HEK293 (cell line): ENCODE measurements at regions not wholly inside any gene's neighbourhood (a gene's known extent, or its start where the extent isn't known, plus 50 kb on each side); places are given as distances from the start of the nearest gene placed in this dataset.
A peak's percentile ranks its signal among the peaks of the same experiment; 100 is the strongest.

Experiments used
- CTCF ChIA-PET: fragments of 350-600 bp; formaldehyde crosslinking; extraction: SDS; loops from one replicate; lab custom pipeline; 2021; ENCODE audit warnings: antibody characterized with exemption; lab: Yijun Ruan, JAX
- POLR2A ChIA-PET: fragments of 300-600 bp; formaldehyde crosslinking; extraction: SDS; loops from one replicate; lab custom pipeline; 2020; ENCODE audit warnings: antibody characterized with exemption, inconsistent platforms; lab: Yijun Ruan, JAX
- H3K27ac ChIP-seq: fragments of 200-500 bp; sonication (Bioruptor generic); 2 replicates; pipeline ENCODE4 v1.5.1; 2014; ENCODE audit warnings: low read depth, low read length, control low read depth, inconsistent platforms; ENCODE audit errors: extremely low read depth
- H3K36me3 ChIP-seq, 2 experiments: fragments of 200-500 bp in 1 of 2; sonication (Bioruptor generic) in 1 of 2; 1 replicate in 1 of 2; 2 replicates in 1 of 2; pipeline ENCODE4 v1.5.1; 2014 to 2017; ENCODE audit warnings: inconsistent platforms in 2 of 2, low read length in 2 of 2; ENCODE audit not compliant: control insufficient read depth in 2 of 2, insufficient read depth in 1 of 2
- H3K4me1 ChIP-seq: fragments of 200-500 bp; sonication (Bioruptor generic); 2 replicates; pipeline ENCODE4 v1.5.1; 2014; ENCODE audit warnings: mild to moderate bottlenecking, low read length, inconsistent platforms; ENCODE audit not compliant: control insufficient read depth, insufficient read depth
- H3K4me3 ChIP-seq: 2 replicates; pipeline ENCODE4 v1.5.1; 2011; ENCODE audit warnings: low read depth, mild to moderate bottlenecking, control low read depth, low read length, moderate library complexity
- H3K9me3 ChIP-seq: fragments of 200-500 bp; sonication (Bioruptor generic); 2 replicates; pipeline ENCODE4 v1.5.1; 2014; ENCODE audit warnings: low read depth, low read length, inconsistent platforms; ENCODE audit not compliant: control insufficient read depth, insufficient read depth
- KLF8 ChIP-seq: fragments of 450-650 bp; formaldehyde crosslinking; IDR thresholded peaks from 2 replicates; pipeline ENCODE4 v1.5.1; 2016; ENCODE audit warnings: missing biosample characterization, missing genetic modification characterization
- REPIN1 ChIP-seq: fragments of 450-650 bp; formaldehyde crosslinking; IDR thresholded peaks from 2 replicates; pipeline ENCODE4 v1.5.1; 2017; ENCODE audit warnings: missing biosample characterization, missing genetic modification characterization, low read depth
- TCF7L2 ChIP-seq: IDR thresholded peaks from 2 replicates; pipeline ENCODE4 v1.6.1; 2011; ENCODE audit warnings: low read depth, mild to moderate bottlenecking, inconsistent platforms, low read length, moderate library complexity, borderline replicate concordance
- YY1 ChIP-seq: fragments of 450-650 bp; formaldehyde crosslinking; IDR thresholded peaks from 2 replicates; pipeline ENCODE4 v1.5.1; 2018; ENCODE audit warnings: missing biosample characterization, missing genetic modification characterization
- YY2 ChIP-seq: fragments of 450-650 bp; formaldehyde crosslinking; IDR thresholded peaks from 2 replicates; pipeline ENCODE4 v1.5.1; 2016; ENCODE audit warnings: missing biosample characterization, missing genetic modification characterization
- ZBTB17 ChIP-seq: fragments of 450-650 bp; formaldehyde crosslinking; IDR thresholded peaks from 2 replicates; pipeline ENCODE4 v1.5.1; 2016; ENCODE audit warnings: missing biosample characterization, missing genetic modification characterization
- ZBTB7A ChIP-seq: fragments of 450-650 bp; formaldehyde crosslinking; IDR thresholded peaks from 2 replicates; pipeline ENCODE4 v1.5.1; 2016; ENCODE audit warnings: low read depth, missing biosample characterization, missing genetic modification characterization
- ZFP3 ChIP-seq: fragments of 450-650 bp; formaldehyde crosslinking; IDR thresholded peaks from 2 replicates; pipeline ENCODE4 v1.5.1; 2016; ENCODE audit warnings: low read depth, missing biosample characterization, missing genetic modification characterization
- ZNF221 ChIP-seq: fragments of 450-650 bp; formaldehyde crosslinking; IDR thresholded peaks from 2 replicates; pipeline ENCODE4 v1.5.1; 2017; ENCODE audit warnings: missing biosample characterization, missing genetic modification characterization, borderline replicate concordance
- ZNF266 ChIP-seq: fragments of 450-650 bp; formaldehyde crosslinking; IDR thresholded peaks from 2 replicates; pipeline ENCODE4 v1.5.1; 2016; ENCODE audit warnings: missing biosample characterization, missing genetic modification characterization, low read depth
- ZNF354C ChIP-seq: fragments of 450-650 bp; formaldehyde crosslinking; IDR thresholded peaks from 2 replicates; pipeline ENCODE4 v1.5.1; 2016; ENCODE audit warnings: missing biosample characterization, missing genetic modification characterization, low read depth, borderline replicate concordance
- ZNF37A ChIP-seq: fragments of 450-650 bp; IDR thresholded peaks from 2 replicates; pipeline ENCODE4 v1.5.1; 2018; ENCODE audit warnings: missing biosample characterization, missing genetic modification characterization
- ZNF510 ChIP-seq: fragments of 450-650 bp; formaldehyde crosslinking; IDR thresholded peaks from 2 replicates; pipeline ENCODE4 v1.5.1; 2018; ENCODE audit warnings: mild to moderate bottlenecking, missing genetic modification characterization, missing biosample characterization; ENCODE audit not compliant: insufficient replicate concordance
- ZNF610 ChIP-seq: fragments of 450-650 bp; formaldehyde crosslinking; IDR thresholded peaks from 2 replicates; pipeline ENCODE4 v1.5.1; 2016; ENCODE audit warnings: missing biosample characterization, missing genetic modification characterization, borderline replicate concordance
- ZNF624 ChIP-seq: fragments of 450-650 bp; formaldehyde crosslinking; IDR thresholded peaks from 2 replicates; pipeline ENCODE4 v1.5.1; 2017; ENCODE audit warnings: missing biosample characterization, missing genetic modification characterization
- ZNF792 ChIP-seq: fragments of 450-650 bp; formaldehyde crosslinking; IDR thresholded peaks from 2 replicates; pipeline ENCODE4 v1.5.1; 2016; ENCODE audit warnings: missing biosample characterization, missing genetic modification characterization
- ZSCAN23 ChIP-seq: fragments of 450-650 bp; formaldehyde crosslinking; IDR thresholded peaks from 2 replicates; pipeline ENCODE4 v1.5.1; 2016; ENCODE audit warnings: missing biosample characterization, missing genetic modification characterization
- ZSCAN30 ChIP-seq: fragments of 450-650 bp; IDR thresholded peaks from 2 replicates; pipeline ENCODE4 v1.5.1; 2018; ENCODE audit warnings: missing biosample characterization, mild to moderate bottlenecking, missing genetic modification characterization, moderate library complexity
- TF ChIP-seq, protein P1 (sequence below): fragments of 450-650 bp; formaldehyde crosslinking; IDR thresholded peaks from 2 replicates; pipeline ENCODE4 v1.5.1; 2016; ENCODE audit warnings: missing biosample characterization, missing genetic modification characterization, low read depth
- TF ChIP-seq, protein P2 (sequence below): fragments of 450-650 bp; formaldehyde crosslinking; IDR thresholded peaks from 2 replicates; pipeline ENCODE4 v1.5.1; 2016; ENCODE audit warnings: missing biosample characterization, missing genetic modification characterization
- TF ChIP-seq, protein P3 (sequence below): fragments of 450-650 bp; formaldehyde crosslinking; IDR thresholded peaks from 2 replicates; pipeline ENCODE4 v1.5.1; 2017; ENCODE audit warnings: missing biosample characterization, missing genetic modification characterization

GRCh38 chr1:80457409-80457808, 1343.3 kb upstream of the ADGRL2 start:
- H3K4me3 ChIP-seq = no peak overlapping the region
- TF ChIP-seq YY2 = no peak
- TF ChIP-seq ZNF624 (tag by site-specific recombination) = no peak
- TF ChIP-seq, protein P1, sequence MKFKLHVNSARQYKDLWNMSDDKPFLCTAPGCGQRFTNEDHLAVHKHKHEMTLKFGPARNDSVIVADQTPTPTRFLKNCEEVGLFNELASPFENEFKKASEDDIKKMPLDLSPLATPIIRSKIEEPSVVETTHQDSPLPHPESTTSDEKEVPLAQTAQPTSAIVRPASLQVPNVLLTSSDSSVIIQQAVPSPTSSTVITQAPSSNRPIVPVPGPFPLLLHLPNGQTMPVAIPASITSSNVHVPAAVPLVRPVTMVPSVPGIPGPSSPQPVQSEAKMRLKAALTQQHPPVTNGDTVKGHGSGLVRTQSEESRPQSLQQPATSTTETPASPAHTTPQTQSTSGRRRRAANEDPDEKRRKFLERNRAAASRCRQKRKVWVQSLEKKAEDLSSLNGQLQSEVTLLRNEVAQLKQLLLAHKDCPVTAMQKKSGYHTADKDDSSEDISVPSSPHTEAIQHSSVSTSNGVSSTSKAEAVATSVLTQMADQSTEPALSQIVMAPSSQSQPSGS = no peak
- no peak for TF ChIP-seq YY1 (tag by site-specific recombination)
- TF ChIP-seq ZBTB17 (tag by site-specific recombination) = no peak
- TF ChIP-seq, protein P2, sequence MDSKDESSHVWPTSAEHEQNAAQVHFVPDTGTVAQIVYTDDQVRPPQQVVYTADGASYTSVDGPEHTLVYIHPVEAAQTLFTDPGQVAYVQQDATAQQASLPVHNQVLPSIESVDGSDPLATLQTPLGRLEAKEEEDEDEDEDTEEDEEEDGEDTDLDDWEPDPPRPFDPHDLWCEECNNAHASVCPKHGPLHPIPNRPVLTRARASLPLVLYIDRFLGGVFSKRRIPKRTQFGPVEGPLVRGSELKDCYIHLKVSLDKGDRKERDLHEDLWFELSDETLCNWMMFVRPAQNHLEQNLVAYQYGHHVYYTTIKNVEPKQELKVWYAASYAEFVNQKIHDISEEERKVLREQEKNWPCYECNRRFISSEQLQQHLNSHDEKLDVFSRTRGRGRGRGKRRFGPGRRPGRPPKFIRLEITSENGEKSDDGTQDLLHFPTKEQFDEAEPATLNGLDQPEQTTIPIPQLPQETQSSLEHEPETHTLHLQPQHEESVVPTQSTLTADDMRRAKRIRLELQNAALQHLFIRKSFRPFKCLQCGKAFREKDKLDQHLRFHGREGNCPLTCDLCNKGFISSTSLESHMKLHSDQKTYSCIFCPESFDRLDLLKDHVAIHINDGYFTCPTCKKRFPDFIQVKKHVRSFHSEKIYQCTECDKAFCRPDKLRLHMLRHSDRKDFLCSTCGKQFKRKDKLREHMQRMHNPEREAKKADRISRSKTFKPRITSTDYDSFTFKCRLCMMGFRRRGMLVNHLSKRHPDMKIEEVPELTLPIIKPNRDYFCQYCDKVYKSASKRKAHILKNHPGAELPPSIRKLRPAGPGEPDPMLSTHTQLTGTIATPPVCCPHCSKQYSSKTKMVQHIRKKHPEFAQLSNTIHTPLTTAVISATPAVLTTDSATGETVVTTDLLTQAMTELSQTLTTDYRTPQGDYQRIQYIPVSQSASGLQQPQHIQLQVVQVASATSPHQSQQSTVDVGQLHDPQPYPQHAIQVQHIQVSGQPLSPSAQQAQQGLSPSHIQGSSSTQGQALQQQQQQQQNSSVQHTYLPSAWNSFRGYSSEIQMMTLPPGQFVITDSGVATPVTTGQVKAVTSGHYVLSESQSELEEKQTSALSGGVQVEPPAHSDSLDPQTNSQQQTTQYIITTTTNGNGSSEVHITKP (tag by site-specific recombination) = no peak
- no peak for TF ChIP-seq ZNF354C (tag by site-specific recombination)
- TF ChIP-seq, protein P3, sequence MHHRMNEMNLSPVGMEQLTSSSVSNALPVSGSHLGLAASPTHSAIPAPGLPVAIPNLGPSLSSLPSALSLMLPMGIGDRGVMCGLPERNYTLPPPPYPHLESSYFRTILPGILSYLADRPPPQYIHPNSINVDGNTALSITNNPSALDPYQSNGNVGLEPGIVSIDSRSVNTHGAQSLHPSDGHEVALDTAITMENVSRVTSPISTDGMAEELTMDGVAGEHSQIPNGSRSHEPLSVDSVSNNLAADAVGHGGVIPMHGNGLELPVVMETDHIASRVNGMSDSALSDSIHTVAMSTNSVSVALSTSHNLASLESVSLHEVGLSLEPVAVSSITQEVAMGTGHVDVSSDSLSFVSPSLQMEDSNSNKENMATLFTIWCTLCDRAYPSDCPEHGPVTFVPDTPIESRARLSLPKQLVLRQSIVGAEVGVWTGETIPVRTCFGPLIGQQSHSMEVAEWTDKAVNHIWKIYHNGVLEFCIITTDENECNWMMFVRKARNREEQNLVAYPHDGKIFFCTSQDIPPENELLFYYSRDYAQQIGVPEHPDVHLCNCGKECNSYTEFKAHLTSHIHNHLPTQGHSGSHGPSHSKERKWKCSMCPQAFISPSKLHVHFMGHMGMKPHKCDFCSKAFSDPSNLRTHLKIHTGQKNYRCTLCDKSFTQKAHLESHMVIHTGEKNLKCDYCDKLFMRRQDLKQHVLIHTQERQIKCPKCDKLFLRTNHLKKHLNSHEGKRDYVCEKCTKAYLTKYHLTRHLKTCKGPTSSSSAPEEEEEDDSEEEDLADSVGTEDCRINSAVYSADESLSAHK (tag by site-specific recombination) = no peak
- no peak for TF ChIP-seq ZNF510 (tag by site-specific recombination)
- TF ChIP-seq ZNF610 = no peak
- no peak for TF ChIP-seq ZNF792 (tag by site-specific recombination)
- no peak for TF ChIP-seq ZFP3
- TF ChIP-seq KLF8 (tag by site-specific recombination) = no peak
- no peak for TF ChIP-seq ZNF266 (tag by site-specific recombination)
- TF ChIP-seq ZSCAN23 (tag by site-specific recombination) = no peak
- TF ChIP-seq REPIN1 (tag by site-specific recombination) = no peak
- no peak for TF ChIP-seq ZBTB7A
- no peak for TF ChIP-seq ZNF37A (tag by site-specific recombination)
- no peak for TF ChIP-seq ZNF221 (tag by site-specific recombination)
- no peak overlapping the region for H3K27ac ChIP-seq
- H3K9me3 ChIP-seq = no peaks in the 10 kb centered on the region
- CTCF ChIA-PET = no interaction called here
- POLR2A ChIA-PET = no interaction called here
- peaks cover 6% of the 10 kb centered on the region for H3K4me1 ChIP-seq
- no peaks in the 10 kb centered on the region for H3K36me3 ChIP-seq

GRCh38 chr1:80453775-80454174, 1347.0 kb upstream of the ADGRL2 start:
- ChIA-PET CTCF (no interaction called here), POLR2A (no interaction called here)
- H3K9me3 ChIP-seq = no peaks in the 10 kb centered on the region
- no peak overlapping the region for H3K4me3 ChIP-seq
- H3K27ac ChIP-seq = no peak overlapping the region
- H3K4me1 ChIP-seq = peaks cover 6% of the 10 kb centered on the region
- TF ChIP-seq ZSCAN30 = no peak
- peak; percentile 56; the same call in 1 of the 2 replicates for TF ChIP-seq TCF7L2
- no peaks in the 10 kb centered on the region for H3K36me3 ChIP-seq
